ENCODE measurements at regions not wholly inside any gene's neighbourhood (a gene's known extent, or its start where the extent isn't known, plus 50 kb on each side); places are given as distances from the start of the nearest gene placed in this dataset.

GRCh38 chr2:238994432-238994831 lies 146.5 kb downstream of the TWIST2 start:
- TF ChIP-seq CTCF (IDR thresholded peaks at IDR 0.05; ENCODE audit: poor library complexity) (no peak), EZH2 (IDR thresholded peaks at IDR 0.05; ENCODE audit: borderline replicate concordance) (no peak), EZH2phosphoT487 (IDR thresholded peaks at IDR 0.05; ENCODE audit: low read depth, severe bottlenecking, unreplicated experiment) (no peak)

Data from hepatocyte (in vitro differentiated cells).